CD4-positive, alpha-beta T cell (primary cell): ENCODE measurements at regions not wholly inside any gene's neighbourhood (a gene's known extent, or its start where the extent isn't known, plus 50 kb on each side); places are given as distances from the start of the nearest gene placed in this dataset.

Experiments
- ATAC-seq: fragments of 200-7000 bp; cut with Tn5 transposase; one replicate; pipeline ENCODE4 v1.10.0; 2022; ENCODE audit warnings: mild to moderate bottlenecking; ENCODE audit not compliant: poor library complexity
- CTCF ChIA-PET: fragments of 350-600 bp; sonication (Branson Sonifier 250); formaldehyde crosslinking; loops from one replicate; lab custom pipeline; 2021; ENCODE audit warnings: antibody characterized with exemption, inconsistent platforms; lab: Charles Lee
- POLR2A ChIA-PET: fragments of 350-600 bp; sonication (Branson Sonifier 250); formaldehyde crosslinking; loops from one replicate; lab custom pipeline; 2021; ENCODE audit warnings: antibody characterized with exemption, inconsistent platforms; lab: Charles Lee
- DNase-seq, 14 experiments: peaks; one replicate each; pipeline ENCODE4 v3.0.0-alpha.2; 2013 to 2020; ENCODE audit warnings: mixed read lengths in 2 of 14
- H3K27ac ChIP-seq, 2 donors: one replicate each; pipeline versions ENCODE4 v1.5.1 to v1.7.0; 2013; ENCODE audit warnings: low read length in 2 of 2, low read depth in 1 of 2, mild to moderate bottlenecking in 1 of 2
- H3K27me3 ChIP-seq, 2 experiments: 1 replicate in 1 of 2; 2 replicates in 1 of 2; pipeline versions ENCODE4 v1.6.1 to v1.7.0; 2013; ENCODE audit warnings: low read length in 2 of 2, control low read depth in 1 of 2, mild to moderate bottlenecking in 1 of 2, moderate library complexity in 1 of 2; ENCODE audit not compliant: insufficient read depth in 2 of 2, control insufficient read depth in 1 of 2
- H3K36me3 ChIP-seq: one replicate; pipeline ENCODE4 v1.6.1; 2013; ENCODE audit warnings: low read length, control low read depth; ENCODE audit not compliant: insufficient read depth
- H3K4me1 ChIP-seq: one replicate; pipeline ENCODE4 v1.6.1; 2013; ENCODE audit warnings: low read length, control low read depth; ENCODE audit not compliant: insufficient read depth
- H3K4me3 ChIP-seq: one replicate; pipeline ENCODE4 v1.5.1; 2013; ENCODE audit warnings: mild to moderate bottlenecking, low read length, moderate library complexity
- H3K9me3 ChIP-seq, 2 experiments: 1 replicate in 1 of 2; 2 replicates in 1 of 2; pipeline versions ENCODE4 v1.6.1 to v1.7.0; 2013; ENCODE audit warnings: low read length in 2 of 2, mild to moderate bottlenecking in 2 of 2, control low read depth in 1 of 2, moderate library complexity in 1 of 2; ENCODE audit not compliant: control insufficient read depth in 1 of 2, insufficient read depth in 1 of 2
- H3K27ac Mint-ChIP-seq: one replicate; pipeline ENCODE4 v1.8.0; 2020; ENCODE audit warnings: mixed read lengths
- H3K27me3 Mint-ChIP-seq: one replicate; pipeline ENCODE4 v1.8.0; 2021; ENCODE audit warnings: mixed read lengths
- H3K36me3 Mint-ChIP-seq: one replicate; pipeline ENCODE4 v1.8.0; 2021; ENCODE audit warnings: low read depth, mixed read lengths
- H3K4me1 Mint-ChIP-seq: one replicate; pipeline ENCODE4 v1.8.0; 2021; ENCODE audit warnings: low read depth, mixed read lengths
- H3K4me3 Mint-ChIP-seq: one replicate; pipeline ENCODE4 v1.8.0; 2020; ENCODE audit warnings: mild to moderate bottlenecking, mixed read lengths
- H3K9me3 Mint-ChIP-seq: one replicate; pipeline ENCODE4 v1.8.0; 2020; ENCODE audit warnings: mixed read lengths
- intact Hi-C, 2 experiments: fragments of 100-400 bp; cut with DNase I in 1 of 2; cut with micrococcal nuclease in 1 of 2; formaldehyde crosslinking; loops; one replicate each; pipeline versions ENCODE4 v1.15.1 to v1.9.0; 2023 to 2025; cut with DNase I, micrococcal nuclease
- TF ChIP-seq, protein P1 (sequence below): fragments of 200-600 bp; IDR thresholded peaks from one replicate; pipeline ENCODE4 v1.8.0; 2022; ENCODE audit warnings: antibody characterized with exemption, mild to moderate bottlenecking

DNA sequence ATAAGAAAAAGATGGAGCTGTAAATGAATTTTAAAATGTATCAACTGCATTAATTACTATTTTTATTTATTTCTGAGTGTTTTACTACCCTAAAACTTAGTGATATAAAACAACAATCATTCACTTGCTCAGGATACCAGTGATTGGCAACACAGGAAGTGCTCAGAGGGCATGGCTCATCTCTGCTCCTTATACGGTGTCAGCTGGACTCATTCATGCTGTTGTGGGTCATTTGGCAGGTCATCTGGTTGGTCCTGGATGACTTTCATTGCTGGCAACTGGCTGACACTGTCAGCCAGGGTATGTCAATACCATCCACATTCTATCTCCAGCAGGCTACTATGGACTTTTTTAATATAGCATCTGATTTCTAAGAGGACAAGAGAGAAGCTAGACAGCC is 689.6 kb upstream of the NECTIN3 start:
- DNase-seq (no peak), ATAC-seq (no peak)
- H3K4me1 ChIP-seq = no peaks in the 10 kb centered on the region
- no peak overlapping the region for H3K27ac ChIP-seq
- H3K36me3 Mint-ChIP-seq = no peaks in the 10 kb centered on the region
- H3K27me3 Mint-ChIP-seq = no peaks in the 10 kb centered on the region
- no peak overlapping the region for H3K4me3 Mint-ChIP-seq
- ChIA-PET CTCF (interaction anchor here (1.5 kb wide), 1 partner anchor 12 kb away, joined by 3 read pairs; no protein-coding TSS in a partner anchor), POLR2A (no interaction called here)
- no peaks in the 10 kb centered on the region for H3K9me3 Mint-ChIP-seq
- no peaks in the 10 kb centered on the region for H3K36me3 ChIP-seq
- H3K4me3 ChIP-seq = no peak overlapping the region
- H3K27ac Mint-ChIP-seq = no peak overlapping the region
- H3K27me3 ChIP-seq = no peaks in the 10 kb centered on the region
- intact Hi-C loops = no loop called here
- H3K9me3 ChIP-seq = no peaks in the 10 kb centered on the region
- TF ChIP-seq, protein P1, sequence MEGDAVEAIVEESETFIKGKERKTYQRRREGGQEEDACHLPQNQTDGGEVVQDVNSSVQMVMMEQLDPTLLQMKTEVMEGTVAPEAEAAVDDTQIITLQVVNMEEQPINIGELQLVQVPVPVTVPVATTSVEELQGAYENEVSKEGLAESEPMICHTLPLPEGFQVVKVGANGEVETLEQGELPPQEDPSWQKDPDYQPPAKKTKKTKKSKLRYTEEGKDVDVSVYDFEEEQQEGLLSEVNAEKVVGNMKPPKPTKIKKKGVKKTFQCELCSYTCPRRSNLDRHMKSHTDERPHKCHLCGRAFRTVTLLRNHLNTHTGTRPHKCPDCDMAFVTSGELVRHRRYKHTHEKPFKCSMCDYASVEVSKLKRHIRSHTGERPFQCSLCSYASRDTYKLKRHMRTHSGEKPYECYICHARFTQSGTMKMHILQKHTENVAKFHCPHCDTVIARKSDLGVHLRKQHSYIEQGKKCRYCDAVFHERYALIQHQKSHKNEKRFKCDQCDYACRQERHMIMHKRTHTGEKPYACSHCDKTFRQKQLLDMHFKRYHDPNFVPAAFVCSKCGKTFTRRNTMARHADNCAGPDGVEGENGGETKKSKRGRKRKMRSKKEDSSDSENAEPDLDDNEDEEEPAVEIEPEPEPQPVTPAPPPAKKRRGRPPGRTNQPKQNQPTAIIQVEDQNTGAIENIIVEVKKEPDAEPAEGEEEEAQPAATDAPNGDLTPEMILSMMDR = no peak
- no peaks in the 10 kb centered on the region for H3K4me1 Mint-ChIP-seq

DNA sequence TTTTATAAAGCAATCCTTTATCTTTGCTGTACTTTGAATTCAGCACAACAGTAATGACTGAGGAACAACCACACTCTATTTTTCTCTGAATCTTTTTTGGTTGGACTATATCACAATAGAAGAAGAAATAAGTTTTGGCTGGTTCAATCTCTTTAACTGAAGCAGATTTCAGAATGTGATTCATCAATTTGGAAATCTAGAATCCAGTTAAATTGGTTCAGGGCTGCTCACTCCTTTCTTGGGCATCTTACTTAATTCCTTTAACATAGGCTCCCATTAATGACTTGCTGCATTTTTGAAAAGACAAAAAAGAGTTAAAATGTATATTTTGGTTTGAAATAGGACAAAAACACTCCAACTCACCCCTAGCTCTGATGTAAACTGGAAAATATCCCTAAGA is 688.3 kb upstream of the NECTIN3 start:
- no peak overlapping the region for H3K27ac ChIP-seq
- H3K4me1 ChIP-seq = no peaks in the 10 kb centered on the region
- Mint-ChIP-seq H3K9me3 (no peaks in the 10 kb centered on the region), H3K4me1 (no peaks in the 10 kb centered on the region), H3K4me3 (no peak overlapping the region), H3K27me3 (no peaks in the 10 kb centered on the region), H3K36me3 (no peaks in the 10 kb centered on the region), H3K27ac (no peak overlapping the region)
- H3K9me3 ChIP-seq = no peaks in the 10 kb centered on the region
- no peaks in the 10 kb centered on the region for H3K36me3 ChIP-seq
- ATAC-seq = no peak
- intact Hi-C loops = no loop called here
- POLR2A ChIA-PET = no interaction called here
- CTCF ChIA-PET = interaction anchor here (1.5 kb wide), 1 partner anchor 13 kb away, joined by 3 read pairs; no protein-coding TSS in a partner anchor
- no peak overlapping the region for H3K4me3 ChIP-seq
- DNase-seq = no peak
- TF ChIP-seq, protein P1 = no peak
- no peaks in the 10 kb centered on the region for H3K27me3 ChIP-seq

DNA sequence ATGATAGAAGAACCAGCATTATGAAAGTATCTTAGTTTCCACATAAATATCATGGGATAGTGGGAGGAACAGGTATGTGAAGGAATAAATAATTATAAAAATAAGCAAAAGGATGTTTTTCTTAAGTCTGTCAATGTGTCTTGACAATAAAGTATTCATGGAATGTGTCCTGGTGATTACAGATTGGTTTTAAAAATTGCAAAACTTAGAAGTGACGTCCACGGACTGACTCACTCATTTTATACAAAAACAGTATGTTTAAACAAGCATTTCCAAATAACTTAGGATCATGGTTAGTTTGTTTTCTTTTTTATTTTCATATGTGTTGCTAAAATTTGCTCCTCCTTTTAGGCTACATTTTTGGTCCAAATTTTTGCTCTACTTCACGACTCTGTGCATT is 687.0 kb upstream of the NECTIN3 start:
- no peaks in the 10 kb centered on the region for H3K27me3 Mint-ChIP-seq
- H3K27ac Mint-ChIP-seq = no peak overlapping the region
- DNase-seq = no peak
- intact Hi-C loops = no loop called here
- Histone ChIP-seq H3K4me3 (no peak overlapping the region), H3K4me1 (no peaks in the 10 kb centered on the region), H3K27me3 (no peaks in the 10 kb centered on the region), H3K9me3 (no peaks in the 10 kb centered on the region), H3K36me3 (no peaks in the 10 kb centered on the region), H3K27ac (no peak overlapping the region)
- TF ChIP-seq, protein P1 = no peak
- H3K36me3 Mint-ChIP-seq = no peaks in the 10 kb centered on the region
- POLR2A ChIA-PET = no interaction called here
- H3K9me3 Mint-ChIP-seq = no peaks in the 10 kb centered on the region
- no peak for ATAC-seq
- H3K4me1 Mint-ChIP-seq = no peaks in the 10 kb centered on the region
- H3K4me3 Mint-ChIP-seq = no peak overlapping the region
- CTCF ChIA-PET = no interaction called here
